Heart right ventricle (tissue), 16 donors: ENCODE measurements at regions not wholly inside any gene's neighbourhood (a gene's known extent, or its start where the extent isn't known, plus 50 kb on each side); places are given as distances from the start of the nearest gene placed in this dataset.
A peak's percentile ranks its signal among the peaks of the same experiment; 100 is the strongest.

ENCODE experiments used
- ATAC-seq, 8 donors: fragments of 200-7000 bp; cut with Tn5 transposase; one replicate each; pipeline ENCODE4 v1.9.1; 2020; ENCODE audit warnings: mild to moderate bottlenecking in 8 of 8, moderate library complexity in 8 of 8, moderate number of reproducible peaks in 1 of 8
- DNase-seq, 2 donors: peaks; one replicate each; pipeline ENCODE4 v3.0.0-alpha.2; 2020
- H3K27ac ChIP-seq, 10 donors: fragments of 200-600 bp; sonication (generic) in 2 of 10; one replicate each; pipeline versions ENCODE4 v1.5.0 to v1.8.0; 2020 to 2022; ENCODE audit warnings: mild to moderate bottlenecking in 3 of 10
- H3K27me3 ChIP-seq, 7 donors: fragments of 200-600 bp; one replicate each; pipeline ENCODE4 v1.8.0; 2021 to 2022; ENCODE audit warnings: mild to moderate bottlenecking in 2 of 7
- H3K36me3 ChIP-seq, 9 donors: fragments of 200-600 bp; sonication (generic) in 1 of 9; one replicate each; pipeline versions ENCODE4 v1.5.0 to v1.8.0; 2020 to 2022; ENCODE audit warnings: mild to moderate bottlenecking in 2 of 9
- H3K4me1 ChIP-seq, 9 donors: fragments of 200-600 bp; sonication (generic) in 1 of 9; one replicate each; pipeline versions ENCODE4 v1.5.0 to v1.8.0; 2020 to 2022; ENCODE audit warnings: mild to moderate bottlenecking in 4 of 9
- H3K4me3 ChIP-seq, 10 donors: fragments of 200-600 bp; sonication (generic) in 2 of 10; one replicate each; pipeline versions ENCODE4 v1.5.0 to v1.8.0; 2020 to 2022; ENCODE audit warnings: mild to moderate bottlenecking in 7 of 10, moderate library complexity in 2 of 10
- H3K9me3 ChIP-seq, 11 donors: fragments of 200-600 bp in 10 of 11; sonication (generic) in 2 of 11; one replicate each; pipeline versions ENCODE4 v1.5.0 to v1.8.0; 2013 to 2022; ENCODE audit warnings: mild to moderate bottlenecking in 2 of 11, control low read depth in 1 of 11, moderate library complexity in 1 of 11
- CTCF ChIP-seq, 9 donors: fragments of 200-600 bp; sonication (generic) in 2 of 9; IDR thresholded peaks; one replicate each; pipeline versions ENCODE4 v1.5.0 to v1.8.0; 2021 to 2022; ENCODE audit warnings: antibody characterized with exemption in 9 of 9, mild to moderate bottlenecking in 5 of 9, moderate library complexity in 1 of 9
- WGBS, 2 donors: extraction: QIAGEN DNeasy Blood & Tissue Kit; methylation state at CpG; one replicate each; pipeline ENCODE4 v1.1.7; 2013; ENCODE audit warnings: inconsistent platforms in 1 of 2; 5-methylcytosine and 5-hydroxymethylcytosine counted together
- intact Hi-C, 10 donors: fragments of 100-400 bp; cut with DNase I; formaldehyde crosslinking; loops; one replicate each; pipeline versions ENCODE4 v1.11.1 to v1.14.2; 2022
- donor health status: Arrhythmogenic right ventricular cardiomyopathy.
- donor health status: ischemic (EF 13 %, LVEDD 7.1; RV severe dilation, severe dysfunction).
- donor health status: healthy with polysubstance abuse.
- donor health status: DM: no; HTN: yes; CAD: no.
- donor health status: DM: no; HTN: no; CAD: no.
- donor health status: ischemic (EF 25% LVEDD 6.9; RV normal size, moderate dysfunction).
- donor health status: ischemic (EF 25% LVEDD 5.7; RV mildly dilated, moderate dysfunction).
- donor health status: healthy.
- donor health status: DM: yes; HTN: yes; CAD: no.
- donor health status: Ischemic cardiomyopathy.
- donor health status: ischemic (EF 35%, LVEDD 5.7; RV mildly dilated, moderate dysfunction).
- donor health status: nonischemic (EF 11% LVEDD 7.7; RV severe dilation, severe dysfunction).
- donor health status: DM: yes; HTN: yes; CAD: no.
- donor health status: PGD.
- donor health status: ischemic (EF 29% LVEDD 5.4; RV normal size, mild dysfunction).
- donor health status: nonischemic (EF 23%, LVEDD 6.1; RV moderate dilation, normal function).

- H3K27ac ChIP-seq: peak overlapping the region in 1 of 10 donors; percentile 27
- intact Hi-C loops: no loop called here
Measured at GRCh38 chr5:125597338-125597737, 825.9 kb upstream of the GRAMD2B start.

GRCh38 chr5:125600559-125600958 is 822.6 kb upstream of the GRAMD2B start:
- DNase-seq: no peak
- intact Hi-C loops: no loop called here
- H3K27me3 ChIP-seq: no peaks in the 10 kb centered on the region
- H3K36me3 ChIP-seq: no peaks in the 10 kb centered on the region
- no peak overlapping the region for H3K27ac ChIP-seq
- ATAC-seq: no peak
- WGBS, 2 donors: 98 to 99% methylated on average over 1 of the region's 1 CpG
- no peaks in the 10 kb centered on the region for H3K9me3 ChIP-seq
- no peak overlapping the region for H3K4me3 ChIP-seq
- H3K4me1 ChIP-seq: peaks cover 0 to 13% (median 4%) of the 10 kb centered on the region in 9 donors
- TF ChIP-seq CTCF (IDR thresholded peaks at IDR 0.05): no peak

More at GRCh38 chr5:125597338-125597737, 825.9 kb upstream of the GRAMD2B start:
- peaks cover 0 to 20% (median 8%) of the 10 kb centered on the region in 9 donors for H3K4me1 ChIP-seq
- TF ChIP-seq CTCF (IDR thresholded peaks at IDR 0.05): no peak
- WGBS, 2 donors: 70 to 83% methylated on average over 2 of the region's 2 CpGs
- no peak overlapping the region for H3K4me3 ChIP-seq
- H3K36me3 ChIP-seq: no peaks in the 10 kb centered on the region
- DNase-seq (no peak), ATAC-seq (peak in 6 of 8 donors; percentile 58 to 83 (median 73))
- no peaks in the 10 kb centered on the region for H3K27me3 ChIP-seq
- H3K9me3 ChIP-seq: no peaks in the 10 kb centered on the region

- Histone ChIP-seq H3K4me3 (no peak overlapping the region), H3K9me3 (no peaks in the 10 kb centered on the region), H3K4me1 (peaks cover 0 to 6% (median 0%) of the 10 kb centered on the region in 9 donors), H3K36me3 (no peaks in the 10 kb centered on the region), H3K27me3 (no peaks in the 10 kb centered on the region), H3K27ac (no peak overlapping the region)
- ATAC-seq: no peak
- intact Hi-C loops: no loop called here
- no peak for DNase-seq
- no peak for TF ChIP-seq CTCF (IDR thresholded peaks at IDR 0.05)
- 97 to 98% methylated on average over 4 of the region's 4 CpGs for WGBS, 2 donors
Measured at GRCh38 chr5:125602184-125602583, 821.0 kb upstream of the GRAMD2B start.

- Histone ChIP-seq H3K4me3 (no peak overlapping the region), H3K4me1 (no peaks in the 10 kb centered on the region), H3K36me3 (no peaks in the 10 kb centered on the region), H3K9me3 (no peaks in the 10 kb centered on the region), H3K27ac (no peak overlapping the region), H3K27me3 (no peaks in the 10 kb centered on the region)
- ATAC-seq (no peak), DNase-seq (no peak)
- intact Hi-C loops: no loop called here
- no peak for TF ChIP-seq CTCF (IDR thresholded peaks at IDR 0.05)
- WGBS, 2 donors: 93 to 95% methylated on average over 3 of the region's 3 CpGs
Measured at GRCh38 chr5:125603321-125603720, 819.9 kb upstream of the GRAMD2B start.
